NCI-H748 (cell line): ENCODE measurements at regions not wholly inside any gene's neighbourhood (a gene's known extent, or its start where the extent isn't known, plus 50 kb on each side); places are given as distances from the start of the nearest gene placed in this dataset.

ENCODE experiments used
- DNase-seq: peaks from one replicate; lab custom pipeline; 2025; ENCODE audit not compliant: unreplicated experiment; lab: John Stamatoyannopoulos, UW

GRCh38 chr1:115145226-115145625 lies 55.9 kb upstream of the TSPAN2 start:
- DNase-seq: no peak

GRCh38 chr1:115144176-115144575 lies 54.9 kb upstream of the TSPAN2 start:
- no peak for DNase-seq

GRCh38 chr1:115142616-115143015 lies 53.3 kb upstream of the TSPAN2 start:
- no peak for DNase-seq

- no peak for DNase-seq
Observed at GRCh38 chr1:115141145-115141454, 51.8 kb upstream of the TSPAN2 start.

GRCh38 chr1:115140442-115141144 lies 51.3 kb upstream of the TSPAN2 start:
- no peak for DNase-seq

- DNase-seq: no peak
Observed at GRCh38 chr1:115139381-115139780, 50.1 kb upstream of the TSPAN2 start.
